Pancreas (tissue), 10 donors: ENCODE measurements at regions not wholly inside any gene's neighbourhood (a gene's known extent, or its start where the extent isn't known, plus 50 kb on each side); places are given as distances from the start of the nearest gene placed in this dataset.

ENCODE experiments used
- ATAC-seq, 4 donors: fragments of 200-7000 bp; cut with Tn5 transposase; one replicate each; pipeline versions ENCODE4 v1.8.0 to v1.9.1; 2020; ENCODE audit warnings: mild to moderate bottlenecking in 4 of 4, moderate library complexity in 4 of 4
- DNase-seq, 6 donors: peaks; one replicate each; pipeline ENCODE4 v3.0.0-alpha.2; 2020
- FAIRE-seq: peaks from 2 replicates; lab custom pipeline; 2012; peaks lifted over from hg19 to GRCh38; lab: Jason Lieb, UNC
- H3K27ac ChIP-seq, 4 donors: fragments of 200-600 bp; sonication (generic); 1 replicate in 3 of 4; 2 replicates in 1 of 4; pipeline versions ENCODE4 v1.5.0 to v1.8.0; 2020
- H3K27me3 ChIP-seq, 4 donors: fragments of 200-600 bp; one replicate each; pipeline ENCODE4 v1.8.0; 2021
- H3K36me3 ChIP-seq, 3 donors: fragments of 200-600 bp; sonication (generic) in 1 of 3; one replicate each; pipeline versions ENCODE4 v1.5.0 to v1.8.0; 2020 to 2021
- H3K4me1 ChIP-seq, 3 donors: fragments of 200-600 bp; one replicate each; pipeline ENCODE4 v1.8.0; 2021
- H3K4me3 ChIP-seq, 4 donors: fragments of 200-600 bp; sonication (generic) in 2 of 4; one replicate each; pipeline versions ENCODE4 v1.5.0 to v1.8.0; 2020 to 2021
- H3K9me3 ChIP-seq, 4 donors: fragments of 200-600 bp; one replicate each; pipeline ENCODE4 v1.8.0; 2021
- CTCF ChIP-seq, 4 donors: fragments of 200-600 bp; sonication (generic) in 3 of 4; IDR thresholded peaks; one replicate each; pipeline versions ENCODE4 v1.5.0 to v1.8.0; 2021; ENCODE audit warnings: antibody characterized with exemption in 4 of 4
- WGBS, 2 donors: extraction: QIAGEN DNeasy Blood & Tissue Kit; methylation state at CpG; one replicate each; pipeline ENCODE4 v1.1.7; 2013; 5-methylcytosine and 5-hydroxymethylcytosine counted together
- intact Hi-C, 3 donors: fragments of 100-400 bp; cut with DNase I; formaldehyde crosslinking; loops; one replicate each; pipeline versions ENCODE4 v1.11.1 to v1.14.2; 2022
- donor health status: healthy with polysubstance abuse.
- donor health status: DM: no; HTN: no; CAD: no; lungs with moderate emphysema.
- donor health status: DM: no; HTN: no; CAD: no.
- donor health status: control.
- donor health status: control.
- donor health status: Bipolar disorder and iron deficiency.
- donor health status: DM: yes; HTN: yes; CAD: no.
- donor health status: DM: no; HTN: no; CAD: no.
- donor health status: DM: no; HTN: no; CAD: no.
- donor health status: DM: yes; HTN: yes; CAD: no.

DNA sequence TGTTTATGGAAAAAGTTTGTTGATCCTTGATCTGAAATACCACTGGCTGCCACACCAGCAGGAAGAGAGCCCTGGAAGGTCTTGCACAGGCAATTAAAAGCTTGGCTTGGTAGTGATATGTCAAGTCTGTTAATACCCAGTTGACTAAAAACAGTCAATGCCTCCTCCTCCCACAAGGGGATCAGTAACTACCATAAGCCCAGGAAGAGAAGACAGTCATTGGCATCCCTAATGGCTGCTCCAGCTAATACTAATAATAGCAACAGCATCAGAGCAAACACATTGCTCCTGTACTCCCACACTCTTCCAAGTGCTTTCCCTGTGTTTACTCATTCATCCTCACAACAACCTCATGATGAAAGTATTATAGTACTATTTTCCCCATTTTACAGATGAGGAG, 528.6 kb downstream of the TAFA4 start:
- H3K36me3 ChIP-seq, result no peaks in the 10 kb centered on the region
- ATAC-seq (no peak), DNase-seq (no peak), FAIRE-seq (no peak)
- no peaks in the 10 kb centered on the region for H3K4me1 ChIP-seq
- H3K27me3 ChIP-seq, result no peaks in the 10 kb centered on the region
- no peak overlapping the region for H3K27ac ChIP-seq
- no peak for TF ChIP-seq CTCF (IDR thresholded peaks at IDR 0.05)
- H3K4me3 ChIP-seq, result no peak overlapping the region
- no peaks in the 10 kb centered on the region for H3K9me3 ChIP-seq
- intact Hi-C loops, result no loop called here

- ATAC-seq (no peak), FAIRE-seq (no peak), DNase-seq (no peak)
- 37 to 43% methylated on average over 6 of the region's 6 CpGs for WGBS, 2 donors
- intact Hi-C loops, result no loop called here
- H3K36me3 ChIP-seq, result no peaks in the 10 kb centered on the region
- no peaks in the 10 kb centered on the region for H3K27me3 ChIP-seq
- no peak for TF ChIP-seq CTCF (IDR thresholded peaks at IDR 0.05)
- H3K4me3 ChIP-seq, result no peak overlapping the region
- H3K9me3 ChIP-seq, result no peaks in the 10 kb centered on the region
- no peaks in the 10 kb centered on the region for H3K4me1 ChIP-seq
- H3K27ac ChIP-seq, result no peak overlapping the region
These were observed 530.0 kb downstream of the TAFA4 start for GRCh38 chr3:68402235-68402918.

GRCh38 chr3:68378631-68379030, 553.7 kb downstream of the TAFA4 start:
- Histone ChIP-seq H3K9me3 (no peaks in the 10 kb centered on the region), H3K4me3 (no peak overlapping the region), H3K36me3 (no peaks in the 10 kb centered on the region), H3K27me3 (no peaks in the 10 kb centered on the region), H3K4me1 (no peaks in the 10 kb centered on the region), H3K27ac (no peak overlapping the region)
- 55 to 69% methylated on average over 8 of the region's 8 CpGs for WGBS, 2 donors
- no peak for ATAC-seq
- no peak for FAIRE-seq
- intact Hi-C loops, result no loop called here
- no peak for TF ChIP-seq CTCF (IDR thresholded peaks at IDR 0.05)
- DNase-seq, result no peak

DNA sequence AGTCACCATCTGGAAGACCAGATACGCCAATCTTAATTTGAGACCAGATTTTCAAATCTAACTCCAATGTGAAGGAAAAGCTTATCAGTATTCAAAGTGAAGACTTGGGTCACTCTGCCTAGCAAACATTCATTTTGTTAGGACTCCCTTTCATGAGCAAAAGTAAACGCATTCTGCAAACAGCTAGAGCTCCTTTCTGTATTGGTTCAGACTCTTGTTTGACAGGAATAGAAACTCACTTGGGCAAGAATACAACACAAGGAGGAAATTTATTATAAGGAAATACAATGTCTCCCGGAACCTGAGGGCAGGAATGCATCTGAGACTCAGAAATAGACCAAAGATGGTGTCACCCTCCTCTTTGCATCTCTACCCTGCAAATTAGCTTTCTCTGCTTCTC, 558.6 kb downstream of the TAFA4 start:
- FAIRE-seq (no peak), ATAC-seq (no peak), DNase-seq (no peak)
- intact Hi-C loops, result no loop called here
- Histone ChIP-seq H3K9me3 (no peaks in the 10 kb centered on the region), H3K27me3 (no peaks in the 10 kb centered on the region), H3K4me3 (no peak overlapping the region), H3K4me1 (no peaks in the 10 kb centered on the region), H3K27ac (no peak overlapping the region), H3K36me3 (no peaks in the 10 kb centered on the region)
- TF ChIP-seq CTCF (IDR thresholded peaks at IDR 0.05), result no peak
- 20 to 32% methylated on average over 3 of the region's 3 CpGs for WGBS, 2 donors

- Histone ChIP-seq H3K27ac (no peak overlapping the region), H3K27me3 (no peaks in the 10 kb centered on the region), H3K36me3 (no peaks in the 10 kb centered on the region), H3K4me1 (no peaks in the 10 kb centered on the region), H3K4me3 (no peak overlapping the region), H3K9me3 (no peaks in the 10 kb centered on the region)
- DNase-seq (no peak), FAIRE-seq (no peak), ATAC-seq (no peak)
- intact Hi-C loops, result no loop called here
- 78 to 80% methylated on average over 3 of the region's 3 CpGs for WGBS, 2 donors
- no peak for TF ChIP-seq CTCF (IDR thresholded peaks at IDR 0.05)
These were observed 568.6 kb downstream of the TAFA4 start for GRCh38 chr3:68363796-68364195.
